Astrocyte of the spinal cord (primary cell): ENCODE measurements at regions not wholly inside any gene's neighbourhood (a gene's known extent, or its start where the extent isn't known, plus 50 kb on each side); places are given as distances from the start of the nearest gene placed in this dataset.

ENCODE experiments used
- DNase-seq: peaks from one replicate; pipeline ENCODE4 v3.0.0; 2011; ENCODE audit warnings: low read depth, low spot score
- H3K4me3 ChIP-seq: 2 replicates; pipeline ENCODE4 v1.5.1; 2011; ENCODE audit warnings: low read depth, mild to moderate bottlenecking, low read length, moderate library complexity
- in situ Hi-C: cut with HindIII; loops from 2 replicates; pipeline ENCODE4 v1.10.0; 2017; ENCODE audit warnings: low sequenced_read_pairs
- TF ChIP-seq, protein P1 (sequence below): IDR thresholded peaks from 2 replicates; pipeline ENCODE4 v1.5.1; 2012; ENCODE audit warnings: low read depth, mild to moderate bottlenecking, low read length, inconsistent platforms

DNA sequence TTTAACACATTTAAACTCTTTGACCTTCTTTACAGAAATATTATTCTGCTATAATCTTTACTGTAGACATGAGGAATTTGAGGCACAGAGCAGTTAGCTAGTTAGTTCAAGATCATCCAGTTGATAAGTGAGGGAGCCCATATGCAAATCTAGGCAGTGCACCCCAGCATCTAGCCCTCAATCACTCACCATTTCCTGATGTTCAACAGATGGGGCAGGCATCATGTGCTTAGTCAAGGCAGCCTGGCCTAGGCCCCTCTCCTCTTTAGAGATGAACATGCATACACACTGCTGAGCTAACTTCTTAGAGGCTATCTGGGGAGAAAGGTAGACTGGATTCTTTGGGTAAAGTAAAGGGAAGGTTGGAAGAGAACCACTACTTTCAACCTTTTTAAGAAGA, 206.8 kb upstream of the SLC24A2 start:
- no peak overlapping the region for H3K4me3 ChIP-seq
- TF ChIP-seq, protein P1, sequence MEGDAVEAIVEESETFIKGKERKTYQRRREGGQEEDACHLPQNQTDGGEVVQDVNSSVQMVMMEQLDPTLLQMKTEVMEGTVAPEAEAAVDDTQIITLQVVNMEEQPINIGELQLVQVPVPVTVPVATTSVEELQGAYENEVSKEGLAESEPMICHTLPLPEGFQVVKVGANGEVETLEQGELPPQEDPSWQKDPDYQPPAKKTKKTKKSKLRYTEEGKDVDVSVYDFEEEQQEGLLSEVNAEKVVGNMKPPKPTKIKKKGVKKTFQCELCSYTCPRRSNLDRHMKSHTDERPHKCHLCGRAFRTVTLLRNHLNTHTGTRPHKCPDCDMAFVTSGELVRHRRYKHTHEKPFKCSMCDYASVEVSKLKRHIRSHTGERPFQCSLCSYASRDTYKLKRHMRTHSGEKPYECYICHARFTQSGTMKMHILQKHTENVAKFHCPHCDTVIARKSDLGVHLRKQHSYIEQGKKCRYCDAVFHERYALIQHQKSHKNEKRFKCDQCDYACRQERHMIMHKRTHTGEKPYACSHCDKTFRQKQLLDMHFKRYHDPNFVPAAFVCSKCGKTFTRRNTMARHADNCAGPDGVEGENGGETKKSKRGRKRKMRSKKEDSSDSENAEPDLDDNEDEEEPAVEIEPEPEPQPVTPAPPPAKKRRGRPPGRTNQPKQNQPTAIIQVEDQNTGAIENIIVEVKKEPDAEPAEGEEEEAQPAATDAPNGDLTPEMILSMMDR, result no peak
- no peak for DNase-seq
- in situ Hi-C loops, result no loop called here

DNA sequence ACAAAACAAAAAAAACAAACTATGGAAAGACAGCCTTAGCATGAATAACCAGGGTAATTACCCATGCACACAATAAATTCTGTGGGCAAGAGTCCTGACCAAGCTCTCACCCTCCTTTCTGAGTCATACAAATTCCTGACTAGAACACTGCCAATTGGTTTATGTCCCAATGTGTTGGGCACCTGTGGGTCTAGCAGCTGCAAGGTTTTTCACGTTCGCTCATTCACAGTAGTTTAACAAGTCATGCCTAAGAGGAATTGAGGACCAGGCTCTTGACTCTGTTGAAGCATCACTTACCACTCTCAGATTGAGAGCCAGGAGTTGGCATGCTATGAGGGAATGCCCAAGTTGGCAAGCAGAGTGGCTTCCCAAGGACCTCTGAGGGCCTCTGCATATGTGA, 205.5 kb upstream of the SLC24A2 start:
- TF ChIP-seq, protein P1, result no peak
- in situ Hi-C loops, result no loop called here
- peak; percentile 77 for DNase-seq
- no peak overlapping the region for H3K4me3 ChIP-seq

DNA sequence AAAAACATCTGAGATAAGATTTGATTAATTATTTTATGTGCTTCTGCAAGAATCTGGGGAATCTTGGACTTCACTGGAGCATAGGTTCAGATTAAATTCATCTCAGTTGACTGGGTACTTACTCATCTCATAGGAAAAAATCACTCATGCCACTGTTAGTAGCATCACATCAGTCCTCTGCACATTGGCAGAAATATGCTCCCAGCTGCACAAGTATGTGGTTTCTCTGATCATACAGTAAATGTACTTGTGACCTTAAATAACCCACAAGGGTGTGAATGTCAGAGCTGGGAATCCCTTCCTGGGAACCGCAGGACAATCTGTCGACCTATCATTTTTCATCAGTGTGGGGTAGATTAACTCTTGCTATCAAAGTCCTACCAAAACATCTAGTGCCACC, 203.7 kb upstream of the SLC24A2 start:
- in situ Hi-C loops, result no loop called here
- TF ChIP-seq, protein P1, result no peak
- H3K4me3 ChIP-seq, result no peak overlapping the region
- peak; percentile 66 for DNase-seq

DNA sequence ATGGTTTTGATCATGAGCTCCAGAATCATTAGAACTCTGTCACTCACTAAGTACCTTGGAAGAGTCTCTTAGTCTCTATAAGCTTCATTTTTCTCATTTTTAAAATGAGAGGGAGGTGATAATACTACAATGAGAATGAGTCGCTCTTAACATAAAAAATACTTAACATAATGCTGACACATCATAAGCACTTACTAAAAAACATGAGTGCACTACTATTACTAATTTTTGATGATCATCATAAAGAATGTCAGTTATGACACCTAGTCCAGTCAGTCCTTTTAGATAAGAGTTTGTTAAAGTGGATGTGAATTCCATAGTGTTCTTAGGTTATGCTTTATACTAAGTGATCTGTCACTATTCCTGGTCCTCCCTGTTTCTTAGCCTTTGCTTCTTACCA, 200.4 kb upstream of the SLC24A2 start:
- in situ Hi-C loops, result no loop called here
- H3K4me3 ChIP-seq, result no peak overlapping the region
- DNase-seq, result no peak
- TF ChIP-seq, protein P1, result no peak

DNA sequence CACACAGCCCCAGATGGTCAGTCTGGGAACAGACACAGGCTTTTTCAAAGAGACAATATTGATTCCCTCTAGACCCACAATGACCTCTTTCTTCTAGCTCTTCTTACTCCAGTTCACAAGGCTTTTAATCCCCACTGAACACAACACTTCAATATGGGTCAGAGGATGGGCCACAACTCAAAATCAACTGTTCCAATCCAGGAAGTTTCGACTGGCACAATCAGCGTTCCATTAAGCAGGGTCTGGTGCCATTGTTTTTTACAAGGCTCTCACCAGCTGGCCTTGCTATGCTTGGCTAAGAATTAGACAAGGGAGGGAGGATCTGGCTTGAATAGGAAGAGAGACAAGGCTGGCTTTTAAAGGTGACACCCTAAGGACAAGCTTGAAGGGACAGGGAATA, 199.4 kb upstream of the SLC24A2 start:
- TF ChIP-seq, protein P1, result no peak
- no peak overlapping the region for H3K4me3 ChIP-seq
- no peak for DNase-seq
- in situ Hi-C loops, result no loop called here

DNA sequence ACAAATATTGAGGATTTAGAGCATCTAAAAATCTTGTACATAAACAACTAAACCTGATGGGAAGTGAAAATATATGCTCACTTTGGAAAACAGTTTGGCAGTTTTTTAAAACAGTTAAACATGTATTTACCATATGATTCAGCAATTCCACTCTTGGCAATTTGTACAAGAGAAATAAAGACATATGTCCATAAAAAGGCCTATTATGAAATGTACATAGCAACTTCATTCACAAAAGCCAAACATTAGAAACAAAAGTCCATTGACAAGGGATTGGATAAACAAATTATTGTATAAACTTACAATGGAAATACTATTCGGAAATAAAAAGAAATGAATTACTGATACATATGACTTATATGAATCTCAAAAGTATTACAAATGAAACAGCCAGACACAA, 196.2 kb upstream of the SLC24A2 start:
- in situ Hi-C loops, result no loop called here
- H3K4me3 ChIP-seq, result no peak overlapping the region
- no peak for DNase-seq
- TF ChIP-seq, protein P1, result no peak

DNA sequence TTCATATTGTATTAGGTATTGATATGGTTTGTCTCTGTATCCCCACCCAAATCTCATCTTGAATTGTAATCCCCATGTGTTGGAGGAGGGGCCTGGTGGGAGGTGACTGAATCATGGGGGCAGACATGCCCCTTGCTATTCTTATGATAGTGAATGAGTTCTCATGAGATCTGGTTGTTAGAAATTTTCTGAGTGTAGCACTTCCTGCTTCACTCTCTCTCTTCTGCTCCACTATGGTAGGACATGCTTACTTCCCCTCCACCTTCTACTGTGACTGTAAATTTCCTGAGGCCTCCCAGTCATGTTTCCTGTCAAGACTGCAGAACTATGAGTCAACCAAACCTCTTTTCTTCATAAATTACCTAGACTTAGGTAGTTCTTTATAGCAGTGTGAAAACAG, 187.4 kb upstream of the SLC24A2 start:
- H3K4me3 ChIP-seq, result no peak overlapping the region
- in situ Hi-C loops, result no loop called here
- TF ChIP-seq, protein P1, result no peak
- no peak for DNase-seq
